Sigmoid colon (tissue), 4 donors: ENCODE measurements at regions not wholly inside any gene's neighbourhood (a gene's known extent, or its start where the extent isn't known, plus 50 kb on each side); places are given as distances from the start of the nearest gene placed in this dataset.

Experiments
- EP300 ChIP-seq, 4 donors: sonication (generic); formaldehyde crosslinking; IDR thresholded peaks; one replicate each; pipeline ENCODE4 v1.6.1; 2017; ENCODE audit warnings: antibody characterized with exemption in 4 of 4
- POLR2A ChIP-seq, 2 donors: fragments of 450-650 bp; IDR thresholded peaks; one replicate each; pipeline ENCODE4 v1.6.1; 2016; ENCODE audit warnings: antibody characterized with exemption in 2 of 2, mild to moderate bottlenecking in 2 of 2, moderate library complexity in 2 of 2
- POLR2AphosphoS5 ChIP-seq, 4 donors: sonication (generic); formaldehyde crosslinking; IDR thresholded peaks; one replicate each; pipeline ENCODE4 v1.6.1; 2017; ENCODE audit warnings: antibody characterized with exemption in 4 of 4
- TF ChIP-seq, protein P1 (sequence below), 4 experiments: fragments of 450-650 bp in 3 of 4; fragments of 200-600 bp in 1 of 4; IDR thresholded peaks; one replicate each; pipeline ENCODE4 v1.5.1; 2016 to 2019; ENCODE audit warnings: antibody characterized with exemption in 4 of 4, mild to moderate bottlenecking in 3 of 4, moderate library complexity in 2 of 4

DNA sequence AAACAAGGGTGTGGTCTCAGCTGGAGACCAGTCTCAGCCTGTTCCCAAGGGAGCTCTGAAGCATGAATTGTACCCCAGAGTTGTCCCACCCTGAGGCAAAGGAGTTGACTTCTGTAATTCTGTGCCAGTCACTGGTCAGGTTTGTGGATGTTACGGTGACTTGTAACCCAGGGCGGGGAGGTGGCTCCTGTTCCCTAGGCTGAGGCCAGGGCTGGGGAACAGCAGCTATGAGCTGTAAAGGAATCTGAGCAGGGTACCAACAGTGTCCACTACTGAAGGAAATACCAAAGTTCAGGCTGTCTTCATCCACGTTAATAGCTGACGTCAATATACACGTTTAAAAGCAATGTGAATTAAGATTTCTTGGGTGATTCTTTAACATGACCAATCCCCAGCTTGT, 266.2 kb downstream of the ABHD5 start:
- TF ChIP-seq, protein P1, sequence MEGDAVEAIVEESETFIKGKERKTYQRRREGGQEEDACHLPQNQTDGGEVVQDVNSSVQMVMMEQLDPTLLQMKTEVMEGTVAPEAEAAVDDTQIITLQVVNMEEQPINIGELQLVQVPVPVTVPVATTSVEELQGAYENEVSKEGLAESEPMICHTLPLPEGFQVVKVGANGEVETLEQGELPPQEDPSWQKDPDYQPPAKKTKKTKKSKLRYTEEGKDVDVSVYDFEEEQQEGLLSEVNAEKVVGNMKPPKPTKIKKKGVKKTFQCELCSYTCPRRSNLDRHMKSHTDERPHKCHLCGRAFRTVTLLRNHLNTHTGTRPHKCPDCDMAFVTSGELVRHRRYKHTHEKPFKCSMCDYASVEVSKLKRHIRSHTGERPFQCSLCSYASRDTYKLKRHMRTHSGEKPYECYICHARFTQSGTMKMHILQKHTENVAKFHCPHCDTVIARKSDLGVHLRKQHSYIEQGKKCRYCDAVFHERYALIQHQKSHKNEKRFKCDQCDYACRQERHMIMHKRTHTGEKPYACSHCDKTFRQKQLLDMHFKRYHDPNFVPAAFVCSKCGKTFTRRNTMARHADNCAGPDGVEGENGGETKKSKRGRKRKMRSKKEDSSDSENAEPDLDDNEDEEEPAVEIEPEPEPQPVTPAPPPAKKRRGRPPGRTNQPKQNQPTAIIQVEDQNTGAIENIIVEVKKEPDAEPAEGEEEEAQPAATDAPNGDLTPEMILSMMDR (IDR thresholded peaks at IDR 0.05): no peak
- no peak for TF ChIP-seq POLR2A (IDR thresholded peaks at IDR 0.05)
- no peak for TF ChIP-seq POLR2AphosphoS5 (IDR thresholded peaks at IDR 0.05)
- TF ChIP-seq EP300 (IDR thresholded peaks at IDR 0.05): no peak
